B cell (primary cell): ENCODE measurements at regions not wholly inside any gene's neighbourhood (a gene's known extent, or its start where the extent isn't known, plus 50 kb on each side); places are given as distances from the start of the nearest gene placed in this dataset.

Source experiments
- ATAC-seq: fragments of 200-7000 bp; cut with Tn5 transposase; one replicate; pipeline ENCODE4 v1.10.0; 2021; ENCODE audit warnings: low read depth, mild to moderate bottlenecking, moderate number of reproducible peaks, moderate library complexity
- CTCF ChIA-PET: fragments of 350-600 bp; sonication (Branson Sonifier 250); formaldehyde crosslinking; loops from one replicate; lab custom pipeline; 2021; ENCODE audit warnings: antibody characterized with exemption, inconsistent platforms; lab: Charles Lee
- POLR2A ChIA-PET: fragments of 350-600 bp; sonication (Branson Sonifier 250); formaldehyde crosslinking; loops from one replicate; lab custom pipeline; 2021; ENCODE audit warnings: antibody characterized with exemption; lab: Charles Lee
- DNase-seq: peaks from one replicate; pipeline ENCODE4 v3.0.0; 2013
- H2AFZ ChIP-seq: 2 replicates; pipeline ENCODE4 v1.6.1; 2012; ENCODE audit warnings: mild to moderate bottlenecking, low read depth, low read length; ENCODE audit not compliant: insufficient read depth, poor library complexity, severe bottlenecking
- H3K27ac ChIP-seq, 2 donors: 1 replicate in 1 of 2; 2 replicates in 1 of 2; pipeline ENCODE4 v1.5.1; 2012 to 2013; ENCODE audit warnings: low read length in 2 of 2, mild to moderate bottlenecking in 2 of 2, moderate library complexity in 1 of 2
- H3K27me3 ChIP-seq, 4 experiments: fragments of 200-600 bp in 1 of 4; sonication (generic) in 1 of 4; replicated peaks in 1 of 4; 1 replicate in 2 of 4; 2 replicates in 2 of 4; pipeline versions ENCODE4 v1.6.1 to v1.7.0; 2013 to 2016; ENCODE audit warnings: low read length in 3 of 4, mild to moderate bottlenecking in 2 of 4, mixed read lengths in 1 of 4, moderate library complexity in 1 of 4; ENCODE audit not compliant: insufficient read depth in 4 of 4, control insufficient read depth in 3 of 4; ENCODE audit errors: control extremely low read depth in 1 of 4
- H3K36me3 ChIP-seq, 2 experiments: replicated peaks in 1 of 2; 1 replicate in 1 of 2; 2 replicates in 1 of 2; pipeline versions ENCODE4 v1.6.1 to v1.7.1; 2013; ENCODE audit warnings: low read length in 1 of 2; ENCODE audit not compliant: insufficient read depth in 2 of 2, control insufficient read depth in 1 of 2; ENCODE audit errors: control extremely low read depth in 1 of 2, extremely low read depth in 1 of 2
- H3K4me1 ChIP-seq, 2 donors: fragments of 200-600 bp in 1 of 2; sonication (generic) in 1 of 2; 1 replicate in 1 of 2; 2 replicates in 1 of 2; pipeline versions ENCODE4 v1.5.1 to v1.6.1; 2013 to 2017; ENCODE audit warnings: low read length in 2 of 2; ENCODE audit not compliant: control insufficient read depth in 2 of 2, insufficient read depth in 2 of 2
- H3K4me2 ChIP-seq: replicated peaks from 2 replicates; pipeline ENCODE3; 2012; ENCODE audit warnings: mild to moderate bottlenecking, low read depth, low read length; ENCODE audit not compliant: poor library complexity, severe bottlenecking
- H3K4me3 ChIP-seq, 5 experiments: fragments of 200-600 bp in 1 of 5; sonication (generic) in 1 of 5; 1 replicate in 3 of 5; 2 replicates in 2 of 5; pipeline versions ENCODE4 v1.5.1 to v1.7.0; 2011 to 2016; ENCODE audit warnings: low read length in 4 of 5, mild to moderate bottlenecking in 4 of 5, low read depth in 2 of 5, control low read depth in 1 of 5, moderate library complexity in 1 of 5; ENCODE audit not compliant: insufficient read depth in 1 of 5; ENCODE audit errors: control extremely low read depth in 1 of 5, extremely low read depth in 1 of 5
- H3K79me2 ChIP-seq: fragments of 200-600 bp; sonication (generic); one replicate; pipeline ENCODE4 v1.6.0; 2016; ENCODE audit warnings: low read length; ENCODE audit not compliant: control insufficient read depth, insufficient read depth
- H3K9ac ChIP-seq: fragments of 200-600 bp; sonication (generic); 2 replicates; pipeline ENCODE4 v1.6.1; 2017; ENCODE audit warnings: mild to moderate bottlenecking, low read length, moderate library complexity
- H3K9me3 ChIP-seq, 3 donors: one replicate each; pipeline versions ENCODE4 v1.6.1 to v1.7.1; 2013; ENCODE audit warnings: low read length in 2 of 3; ENCODE audit not compliant: control insufficient read depth in 2 of 3, insufficient read depth in 1 of 3; ENCODE audit errors: control extremely low read depth in 1 of 3
- H4K20me1 ChIP-seq: 2 replicates; pipeline ENCODE4 v1.6.0; 2012; ENCODE audit warnings: mild to moderate bottlenecking, low read length; ENCODE audit not compliant: insufficient read depth, control insufficient read depth, poor library complexity, severe bottlenecking
- H3K27ac Mint-ChIP-seq: one replicate; pipeline ENCODE4 v1.8.0; 2021; ENCODE audit warnings: mixed read lengths
- H3K27me3 Mint-ChIP-seq: one replicate; pipeline ENCODE4 v1.8.0; 2021; ENCODE audit warnings: mixed read lengths
- H3K4me1 Mint-ChIP-seq: one replicate; pipeline ENCODE4 v1.8.0; 2021; ENCODE audit warnings: mixed read lengths
- H3K4me3 Mint-ChIP-seq: one replicate; pipeline ENCODE4 v1.8.0; 2021; ENCODE audit warnings: mixed read lengths
- H3K9me3 Mint-ChIP-seq: one replicate; pipeline ENCODE4 v1.8.0; 2022; ENCODE audit warnings: mixed read lengths; ENCODE audit not compliant: insufficient read depth
- EZH2 ChIP-seq: IDR thresholded peaks from 2 replicates; pipeline ENCODE4 v1.6.1; 2012; ENCODE audit warnings: borderline replicate concordance, low read depth, mild to moderate bottlenecking, moderate library complexity, low read length; ENCODE audit not compliant: insufficient read depth, poor library complexity, severe bottlenecking
- WGBS: methylation state at CpG from one replicate; pipeline ENCODE4 v1.1.5; 2013; ENCODE audit warnings: missing lambda C conversion rate; ENCODE audit not compliant: insufficient coverage; 5-methylcytosine and 5-hydroxymethylcytosine counted together
- intact Hi-C: fragments of 100-400 bp; cut with micrococcal nuclease; formaldehyde crosslinking; loops from one replicate; pipeline ENCODE4 v1.10.0; 2022
- TF ChIP-seq, protein P1 (sequence below): fragments of 200-600 bp; IDR thresholded peaks from one replicate; pipeline ENCODE4 v1.8.0; 2022; ENCODE audit warnings: antibody characterized with exemption, mild to moderate bottlenecking

DNA sequence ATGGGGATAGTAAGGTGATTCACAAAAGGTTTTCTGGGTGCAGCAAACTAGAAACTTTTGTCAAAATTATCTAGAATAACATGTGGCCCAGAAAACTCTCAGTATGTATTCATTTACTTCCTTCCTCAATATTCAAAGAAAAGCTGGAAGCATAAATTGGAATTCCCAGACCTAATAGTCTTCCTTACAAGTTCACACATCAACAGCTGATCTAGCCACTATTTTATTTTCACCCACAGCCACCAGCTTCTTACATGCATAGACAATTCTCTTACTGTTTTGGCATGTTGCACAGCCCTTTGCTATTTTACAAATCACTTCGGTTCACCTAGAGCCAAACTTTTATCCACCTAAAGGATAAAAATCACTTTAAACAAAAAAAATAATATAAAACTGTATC, 647.8 kb upstream of the CCDC54 start:
- H4K20me1 ChIP-seq, result no peaks in the 10 kb centered on the region
- Mint-ChIP-seq H3K27ac (no peak overlapping the region), H3K4me3 (no peak overlapping the region), H3K27me3 (no peaks in the 10 kb centered on the region), H3K9me3 (no peaks in the 10 kb centered on the region), H3K4me1 (no peaks in the 10 kb centered on the region)
- no peak overlapping the region for H2AFZ ChIP-seq
- no peak overlapping the region for H3K27ac ChIP-seq
- ChIA-PET CTCF (no interaction called here), POLR2A (no interaction called here)
- no peaks in the 10 kb centered on the region for H3K36me3 ChIP-seq
- ATAC-seq, result no peak
- intact Hi-C loops, result no loop called here
- H3K9me3 ChIP-seq, result no peaks in the 10 kb centered on the region
- H3K79me2 ChIP-seq, result no peaks in the 10 kb centered on the region
- no peak overlapping the region for H3K9ac ChIP-seq
- no peaks in the 10 kb centered on the region for H3K27me3 ChIP-seq
- H3K4me1 ChIP-seq, result no peaks in the 10 kb centered on the region
- TF ChIP-seq EZH2, result no peak
- TF ChIP-seq, protein P1, sequence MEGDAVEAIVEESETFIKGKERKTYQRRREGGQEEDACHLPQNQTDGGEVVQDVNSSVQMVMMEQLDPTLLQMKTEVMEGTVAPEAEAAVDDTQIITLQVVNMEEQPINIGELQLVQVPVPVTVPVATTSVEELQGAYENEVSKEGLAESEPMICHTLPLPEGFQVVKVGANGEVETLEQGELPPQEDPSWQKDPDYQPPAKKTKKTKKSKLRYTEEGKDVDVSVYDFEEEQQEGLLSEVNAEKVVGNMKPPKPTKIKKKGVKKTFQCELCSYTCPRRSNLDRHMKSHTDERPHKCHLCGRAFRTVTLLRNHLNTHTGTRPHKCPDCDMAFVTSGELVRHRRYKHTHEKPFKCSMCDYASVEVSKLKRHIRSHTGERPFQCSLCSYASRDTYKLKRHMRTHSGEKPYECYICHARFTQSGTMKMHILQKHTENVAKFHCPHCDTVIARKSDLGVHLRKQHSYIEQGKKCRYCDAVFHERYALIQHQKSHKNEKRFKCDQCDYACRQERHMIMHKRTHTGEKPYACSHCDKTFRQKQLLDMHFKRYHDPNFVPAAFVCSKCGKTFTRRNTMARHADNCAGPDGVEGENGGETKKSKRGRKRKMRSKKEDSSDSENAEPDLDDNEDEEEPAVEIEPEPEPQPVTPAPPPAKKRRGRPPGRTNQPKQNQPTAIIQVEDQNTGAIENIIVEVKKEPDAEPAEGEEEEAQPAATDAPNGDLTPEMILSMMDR, result no peak
- no peak overlapping the region for H3K4me3 ChIP-seq
- no peak overlapping the region for H3K4me2 ChIP-seq
- DNase-seq, result no peak
- no CpG with 5 or more reads among the region's 1 CpG for WGBS

DNA sequence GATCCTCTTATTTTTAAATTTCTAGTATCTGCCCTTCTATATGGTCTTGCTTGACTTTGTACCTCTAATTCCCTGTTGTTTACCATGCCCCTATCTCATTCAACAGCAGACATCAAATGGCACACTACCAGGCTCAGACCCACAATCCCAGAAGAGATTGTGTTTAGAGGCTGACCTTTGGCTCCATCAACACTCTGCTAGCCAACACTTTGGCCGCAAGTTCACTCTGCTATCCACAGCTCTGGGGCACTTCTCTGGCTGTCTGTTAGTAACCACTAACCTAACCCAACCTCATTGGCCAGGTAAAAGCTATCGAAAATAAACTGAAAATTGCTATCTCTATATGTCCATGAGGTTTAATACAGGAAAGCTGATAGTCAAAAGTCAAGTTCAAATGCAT, 646.0 kb upstream of the CCDC54 start:
- Histone ChIP-seq H4K20me1 (no peaks in the 10 kb centered on the region), H3K4me2 (no peak overlapping the region), H3K27me3 (no peaks in the 10 kb centered on the region), H3K79me2 (no peaks in the 10 kb centered on the region), H3K4me1 (no peaks in the 10 kb centered on the region), H3K9ac (no peak overlapping the region), H3K9me3 (no peaks in the 10 kb centered on the region), H3K27ac (no peak overlapping the region), H2AFZ (no peak overlapping the region), H3K4me3 (no peak overlapping the region), H3K36me3 (no peaks in the 10 kb centered on the region)
- TF ChIP-seq, protein P1, result no peak
- TF ChIP-seq EZH2, result no peak
- ChIA-PET POLR2A (no interaction called here), CTCF (no interaction called here)
- 100% methylated on average over 1 of the region's 2 CpGs for WGBS
- H3K4me3 Mint-ChIP-seq, result no peak overlapping the region
- intact Hi-C loops, result no loop called here
- no peaks in the 10 kb centered on the region for H3K4me1 Mint-ChIP-seq
- H3K27me3 Mint-ChIP-seq, result no peaks in the 10 kb centered on the region
- no peak for DNase-seq
- no peak overlapping the region for H3K27ac Mint-ChIP-seq
- no peaks in the 10 kb centered on the region for H3K9me3 Mint-ChIP-seq
- no peak for ATAC-seq
